HPDE6-E6E7 (cell line): ENCODE measurements at regions not wholly inside any gene's neighbourhood (a gene's known extent, or its start where the extent isn't known, plus 50 kb on each side); places are given as distances from the start of the nearest gene placed in this dataset.

Experiments
- DNase-seq: peaks from one replicate; pipeline ENCODE4 v3.0.0; 2011; ENCODE audit warnings: missing footprints; ENCODE audit errors: extremely low spot score

GRCh38 chr6:48272518-48272917 lies 161.5 kb upstream of the PTCHD4 start:
- no peak for DNase-seq

- DNase-seq: no peak
Measured at GRCh38 chr6:48255094-48255493, 144.1 kb upstream of the PTCHD4 start.

DNA sequence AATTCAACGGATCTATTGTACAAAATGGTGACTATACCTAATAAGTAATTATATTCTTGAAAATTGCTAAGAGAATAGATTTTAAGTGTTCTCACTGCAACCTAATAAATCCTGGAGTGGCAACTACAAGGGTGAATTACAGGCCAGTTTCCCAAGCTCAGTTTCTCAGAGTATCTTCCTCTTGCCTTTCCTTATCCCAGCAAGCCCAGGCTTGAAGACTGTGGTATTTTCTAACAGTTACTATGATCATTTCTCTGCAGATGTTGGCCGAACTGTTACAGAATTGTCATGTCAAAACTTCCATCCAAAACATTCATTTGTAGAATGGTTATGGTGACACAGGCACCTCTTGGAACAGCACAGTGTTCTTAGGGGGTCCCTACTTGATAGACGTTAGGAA lies 138.1 kb upstream of the PTCHD4 start:
- no peak for DNase-seq

GRCh38 chr6:48243071-48243470 lies 132.1 kb upstream of the PTCHD4 start:
- no peak for DNase-seq

- no peak for DNase-seq
Measured at GRCh38 chr6:48240287-48240686, 129.3 kb upstream of the PTCHD4 start.

DNA sequence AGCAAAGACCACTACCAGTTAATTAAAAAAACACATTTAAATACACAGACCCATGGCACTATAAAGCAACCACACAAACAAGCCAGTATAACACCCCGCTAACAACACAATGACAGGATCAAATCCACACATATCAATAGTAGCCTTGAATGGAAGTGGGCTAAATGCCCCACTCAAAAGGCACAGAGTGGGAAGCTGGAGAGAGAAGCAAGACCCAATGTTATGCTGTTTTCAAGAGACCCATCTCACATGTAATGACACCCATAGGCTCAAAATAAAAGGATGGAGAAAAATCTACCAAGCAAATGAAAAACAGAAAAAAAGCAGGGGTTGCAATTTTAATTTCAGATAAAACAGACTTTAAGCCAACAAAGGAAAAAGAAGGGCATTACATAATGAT lies 125.4 kb upstream of the PTCHD4 start:
- no peak for DNase-seq

- DNase-seq: no peak
Measured at GRCh38 chr6:48233063-48233462, 122.1 kb upstream of the PTCHD4 start.

DNA sequence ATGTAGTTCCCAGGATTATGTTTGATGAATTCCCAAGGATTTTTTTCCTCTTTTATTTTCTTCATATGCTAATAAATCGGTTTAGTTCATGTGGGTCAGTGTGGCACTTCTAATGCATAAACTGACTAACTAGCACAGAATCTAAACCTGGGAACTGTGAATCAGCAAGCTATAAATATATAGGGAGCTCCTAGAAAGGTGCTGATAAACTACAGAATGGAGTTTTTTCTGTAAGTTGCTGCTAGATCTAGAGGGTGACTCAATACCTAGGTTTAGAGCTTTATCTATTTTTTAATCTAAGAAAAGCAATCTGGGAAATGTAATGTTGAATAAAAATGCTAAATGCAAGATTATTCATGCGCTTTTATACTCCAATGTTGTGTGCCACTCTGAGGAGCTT lies 118.8 kb upstream of the PTCHD4 start:
- no peak for DNase-seq

GRCh38 chr6:48222241-48222640 lies 111.2 kb upstream of the PTCHD4 start:
- DNase-seq: no peak

DNA sequence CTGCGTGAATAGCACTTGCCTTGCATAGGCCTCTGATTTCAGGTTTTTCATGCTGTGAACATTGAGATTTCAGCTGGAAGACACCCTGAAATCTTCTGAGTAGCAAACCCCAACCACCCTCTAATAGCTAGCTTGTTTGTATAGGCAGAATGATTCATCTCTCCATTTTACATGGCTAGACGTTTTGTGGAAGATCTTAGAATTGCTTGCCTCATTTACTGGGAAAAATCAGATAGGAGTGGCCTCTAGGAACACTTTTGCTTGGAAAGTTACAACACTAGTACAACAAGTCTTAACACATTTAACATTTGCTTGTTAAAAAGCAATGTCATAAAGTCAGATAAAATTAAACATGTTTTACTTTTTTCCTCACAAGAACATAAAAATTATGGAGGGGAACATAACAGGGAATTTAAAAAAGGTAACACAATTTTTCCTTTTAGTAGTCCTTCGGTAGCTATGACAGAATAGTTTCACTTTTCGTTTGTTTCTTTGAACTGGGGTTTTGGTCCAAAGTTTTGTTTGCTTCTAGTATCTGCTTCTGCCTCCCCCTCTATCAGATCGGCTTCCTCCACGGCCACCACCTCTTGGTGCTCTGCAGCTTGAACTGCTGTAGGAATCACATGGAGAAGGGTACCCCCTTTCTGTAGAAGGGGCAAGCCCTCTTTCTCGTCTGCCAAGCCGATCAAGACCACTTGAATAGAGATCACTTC lies 102.2 kb upstream of the PTCHD4 start:
- no peak for DNase-seq

GRCh38 chr6:48212501-48212900 lies 101.5 kb upstream of the PTCHD4 start:
- no peak for DNase-seq

DNA sequence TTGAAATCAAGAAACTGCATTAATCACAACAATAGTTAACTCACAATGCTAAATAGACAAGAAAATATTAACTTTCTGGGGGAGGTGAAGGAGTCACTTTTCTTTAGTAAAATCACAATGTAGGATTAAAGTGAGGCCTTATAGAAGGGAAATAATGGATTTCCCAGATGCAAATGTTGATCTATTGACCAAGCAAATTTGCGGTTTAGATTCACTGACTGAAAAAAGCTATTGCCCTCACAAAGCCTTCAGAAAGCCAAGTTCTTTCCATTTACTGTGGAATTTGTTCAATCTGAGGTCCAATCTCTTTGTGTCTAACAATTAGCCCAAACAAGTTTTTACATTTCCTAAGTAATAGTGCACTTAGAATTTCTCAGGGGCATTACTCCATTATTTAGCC lies 95.1 kb upstream of the PTCHD4 start:
- no peak for DNase-seq

- no peak for DNase-seq
Measured at GRCh38 chr6:48200869-48201390, 89.9 kb upstream of the PTCHD4 start.

DNA sequence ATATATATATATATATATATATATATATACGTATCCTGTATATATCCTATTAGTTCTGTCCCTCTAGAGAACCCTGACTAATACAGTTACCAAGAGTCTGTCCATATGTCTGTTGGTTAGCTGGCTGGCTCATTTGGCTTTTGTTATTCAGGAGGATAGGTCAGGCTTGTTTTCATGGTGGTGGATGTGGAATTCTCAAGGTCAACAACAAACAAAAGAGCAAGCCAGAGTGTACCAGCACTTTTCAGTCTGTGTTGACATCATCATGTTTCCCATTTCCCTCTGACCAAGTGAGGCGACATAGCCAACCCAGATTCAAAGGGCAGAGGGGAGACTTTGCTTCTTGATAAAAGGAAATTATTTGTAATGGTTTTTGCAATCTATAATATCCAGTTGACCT lies 88.5 kb upstream of the PTCHD4 start:
- no peak for DNase-seq

GRCh38 chr6:48197941-48198340 lies 86.9 kb upstream of the PTCHD4 start:
- DNase-seq: no peak

DNA sequence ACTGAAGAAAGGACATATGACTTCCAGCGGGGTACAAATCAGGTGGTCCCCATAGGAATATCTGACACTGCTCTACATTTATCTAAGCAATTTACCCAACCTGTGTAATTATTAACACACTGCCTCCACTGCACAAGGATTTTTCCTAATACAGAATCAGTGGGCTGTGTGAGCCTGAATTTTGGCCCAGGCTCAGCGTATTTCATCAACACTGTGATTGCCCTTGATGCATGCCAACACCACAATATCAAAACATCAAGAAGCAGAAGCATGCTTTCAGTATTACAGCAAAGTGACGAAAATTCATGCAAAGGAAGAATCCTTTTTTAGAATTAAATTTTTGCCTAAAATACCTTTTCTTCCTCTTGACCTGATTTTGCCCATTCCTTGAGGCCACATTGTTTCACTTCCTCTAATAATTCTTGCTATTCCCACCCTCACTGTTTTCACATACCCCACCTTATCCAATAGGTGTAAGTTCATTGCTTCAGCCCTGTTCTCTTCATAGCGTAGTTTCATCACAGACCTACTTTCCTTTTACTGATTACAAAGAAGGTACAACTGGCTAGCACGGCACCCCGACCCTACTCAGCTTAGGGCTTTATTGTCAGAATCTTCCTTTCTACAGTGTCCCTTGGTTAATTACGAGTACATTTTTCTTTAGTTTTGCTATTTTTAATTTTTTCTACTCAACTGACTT lies 83.7 kb upstream of the PTCHD4 start:
- no peak for DNase-seq

DNA sequence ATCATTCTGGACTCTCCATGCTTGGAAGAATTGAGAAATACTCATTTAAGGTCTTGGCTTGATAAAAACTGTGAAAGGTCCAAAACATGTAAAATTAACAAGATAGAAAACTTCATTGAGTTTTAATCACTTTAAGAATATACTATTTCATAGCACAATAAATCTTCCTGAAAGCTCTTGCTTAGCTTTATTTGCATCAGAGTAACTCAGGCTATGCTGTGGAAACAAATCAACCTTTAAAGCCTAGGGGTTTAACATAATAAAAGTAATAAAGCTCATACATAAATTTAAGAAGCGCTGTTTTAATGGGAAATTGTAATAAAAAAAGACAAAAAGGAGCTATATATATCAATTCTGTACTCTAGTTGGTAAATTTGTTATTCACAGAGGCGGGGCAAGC lies 77.2 kb upstream of the PTCHD4 start:
- DNase-seq: no peak

DNA sequence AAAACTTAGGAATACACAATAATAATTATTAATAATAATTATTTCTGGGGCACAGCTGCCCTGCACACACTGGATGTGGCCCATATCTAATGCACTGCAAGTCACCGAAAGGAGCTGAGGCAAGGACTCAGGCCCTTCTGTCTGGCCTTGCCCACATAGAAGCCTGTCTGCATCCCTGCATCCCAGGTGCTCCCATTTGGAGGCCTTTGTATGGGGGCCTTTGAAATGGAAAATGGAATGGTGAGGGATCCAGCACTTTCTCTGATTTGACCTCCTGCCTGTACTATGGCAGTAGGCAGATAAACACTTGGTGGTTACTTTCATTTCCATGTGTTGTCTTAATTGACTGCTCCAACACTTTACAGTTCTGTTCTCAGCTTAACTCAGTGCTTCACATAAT lies 75.7 kb upstream of the PTCHD4 start:
- DNase-seq: no peak

DNA sequence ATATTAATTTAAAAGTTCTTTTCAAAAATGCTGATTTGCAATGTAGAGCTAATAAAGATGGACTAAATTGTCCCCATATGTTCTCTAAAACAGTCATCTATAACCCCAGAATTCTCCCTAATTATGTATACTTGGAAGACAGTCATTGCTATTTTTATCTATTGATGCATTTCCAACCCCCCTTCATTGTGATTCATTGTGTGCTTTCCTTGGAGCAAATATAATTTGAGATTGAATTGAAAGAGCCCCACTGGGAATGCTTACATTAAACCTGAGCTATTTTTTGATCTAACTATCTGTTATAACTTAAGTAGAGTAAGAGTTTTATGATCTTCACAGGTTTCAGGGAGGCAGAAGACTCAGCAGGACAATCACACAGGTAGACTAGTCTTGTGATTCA lies 73.7 kb upstream of the PTCHD4 start:
- no peak for DNase-seq

- DNase-seq: no peak
Measured at GRCh38 chr6:48183811-48184605, 73.0 kb upstream of the PTCHD4 start.

DNA sequence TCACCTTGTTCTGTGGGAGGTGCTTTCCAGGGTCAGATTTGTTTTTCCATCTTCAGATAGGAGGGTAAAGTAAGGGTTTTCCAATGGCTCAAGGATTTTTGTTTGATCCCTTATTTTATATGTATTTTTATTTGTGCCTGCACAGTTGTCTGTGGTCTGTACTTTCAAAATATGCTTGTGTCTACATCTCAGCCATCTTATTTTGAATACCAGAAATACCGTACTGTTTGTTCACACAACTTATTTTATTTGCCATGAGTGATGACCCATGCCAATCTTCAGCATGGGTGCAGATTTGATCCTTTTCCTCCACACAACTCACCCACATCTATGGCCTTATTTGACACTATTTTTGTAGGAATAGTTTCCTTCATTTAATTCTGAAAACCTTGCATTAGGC lies 72.2 kb upstream of the PTCHD4 start:
- DNase-seq: no peak

GRCh38 chr6:48178700-48179099 lies 67.7 kb upstream of the PTCHD4 start:
- no peak for DNase-seq

DNA sequence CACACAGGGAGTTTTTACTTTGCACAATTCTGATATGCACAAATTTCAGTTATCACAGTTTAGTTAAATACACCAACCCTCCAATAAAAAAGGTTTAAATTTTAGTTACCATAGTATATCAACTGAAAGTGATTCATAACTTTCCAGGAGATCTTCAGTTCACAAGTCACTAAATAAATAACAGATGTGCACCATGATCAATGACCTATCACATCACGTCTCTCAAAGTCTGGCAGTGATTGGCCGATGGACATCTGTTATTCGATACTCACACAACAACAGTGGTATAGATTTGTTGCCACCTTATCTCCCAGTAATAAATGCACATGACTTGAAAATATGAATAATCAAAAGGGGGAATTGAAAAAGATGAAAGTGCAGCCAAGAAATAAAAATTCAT lies 66.8 kb upstream of the PTCHD4 start:
- DNase-seq: no peak
